ENCODE measurements at regions not wholly inside any gene's neighbourhood (a gene's known extent, or its start where the extent isn't known, plus 50 kb on each side); places are given as distances from the start of the nearest gene placed in this dataset.

DNA sequence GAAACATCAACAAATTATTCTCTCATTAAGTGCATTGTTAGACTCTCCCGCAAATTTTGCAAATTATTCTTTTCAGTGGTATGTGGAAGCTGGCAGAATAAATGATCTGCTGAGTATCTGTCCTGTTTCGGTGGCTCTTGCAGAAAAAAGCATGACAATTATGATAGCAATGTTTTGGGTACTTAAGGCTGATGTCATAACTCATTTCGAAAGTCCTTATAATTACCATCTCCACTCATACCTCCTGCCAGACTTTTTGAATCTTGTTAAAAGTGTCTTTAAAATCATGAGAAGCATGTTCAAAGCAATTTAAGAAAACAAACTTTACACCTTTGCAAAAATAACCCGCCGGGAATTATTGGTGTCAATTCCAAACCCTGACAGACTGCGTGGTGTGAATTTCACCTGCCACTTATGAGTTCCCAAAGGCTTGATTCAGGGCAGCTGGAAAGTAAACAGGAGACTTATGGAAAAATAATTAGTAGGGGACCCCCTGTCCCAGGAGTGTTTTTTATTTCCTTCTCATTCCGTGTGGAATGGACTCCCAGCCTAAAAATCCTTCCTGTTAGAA lies 87.6 kb upstream of the E2F3 start:
- no peak for DNase-seq

- DNase-seq: no peak
These were observed 86.5 kb upstream of the E2F3 start for GRCh38 chr6:20314866-20315845.

- no peak for DNase-seq
These were observed 84.2 kb upstream of the E2F3 start for GRCh38 chr6:20317430-20317829.

DNA sequence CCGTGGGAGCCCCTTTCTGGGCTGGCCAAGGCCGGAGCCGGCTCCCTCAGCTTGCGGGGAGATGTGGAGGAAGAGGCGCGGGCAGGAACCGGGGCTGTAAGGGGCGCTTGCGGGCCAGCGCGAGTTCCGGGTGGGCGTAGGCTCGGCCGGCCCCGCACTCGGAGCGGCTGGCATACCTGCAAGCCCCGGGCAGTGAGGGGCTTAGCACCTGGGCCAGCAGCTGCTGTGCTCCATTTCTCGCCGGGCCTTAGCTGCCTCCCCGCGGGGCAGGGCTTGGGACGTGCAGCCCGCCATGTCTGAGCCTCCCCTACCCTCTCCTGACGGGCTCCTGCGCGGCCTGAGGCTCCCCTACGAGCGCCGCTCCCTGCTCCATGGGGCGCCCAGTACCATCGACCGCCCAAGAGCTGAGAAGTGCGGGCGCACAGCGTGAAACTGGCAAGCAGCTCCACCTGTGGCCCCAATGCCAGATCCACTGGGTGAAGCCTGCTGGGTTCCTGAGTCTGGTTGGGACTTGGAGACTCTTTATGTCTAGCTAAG lies 82.8 kb upstream of the E2F3 start:
- no peak for DNase-seq

DNA sequence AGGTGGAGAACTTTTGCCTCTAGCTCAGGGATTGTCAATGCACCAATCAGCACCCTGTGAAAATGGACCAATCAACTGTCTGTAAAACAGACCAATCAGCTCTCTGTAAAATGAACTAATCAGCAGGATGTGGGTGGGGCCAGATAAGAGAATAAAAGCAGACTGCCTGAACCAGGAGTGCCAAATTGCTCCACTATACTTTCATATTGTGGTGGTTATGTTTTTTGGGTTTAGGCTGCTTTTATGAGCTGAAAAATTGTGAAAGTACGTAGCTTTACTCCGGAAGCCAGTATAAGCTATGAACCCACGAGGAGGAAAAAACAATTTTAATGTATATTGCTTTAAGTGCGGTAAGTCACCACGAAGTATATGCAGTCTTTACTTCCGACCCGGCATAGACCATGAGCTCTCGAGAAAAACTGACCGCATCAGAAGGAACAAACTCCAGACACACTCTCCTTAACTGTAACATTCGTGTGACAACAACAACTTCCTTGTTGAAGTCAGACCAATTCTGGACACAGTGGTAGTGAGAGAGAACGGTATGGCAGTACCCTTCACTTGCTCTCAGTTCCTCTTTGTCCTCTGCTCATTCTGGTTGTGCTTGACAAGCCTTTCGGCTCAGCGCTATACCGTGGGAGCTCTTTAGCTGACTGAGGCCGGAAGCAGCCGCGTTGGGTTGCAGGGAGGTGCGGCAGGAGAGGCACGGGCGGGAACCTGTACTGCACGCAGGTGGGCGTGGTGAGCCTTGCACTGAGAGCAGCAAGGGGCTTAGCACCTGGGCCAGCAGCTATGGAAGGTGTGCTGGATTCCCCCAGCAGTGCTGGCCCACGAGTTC lies 81.9 kb upstream of the E2F3 start:
- peak; percentile 55 for DNase-seq

- DNase-seq: no peak
These were observed 75.8 kb upstream of the E2F3 start for GRCh38 chr6:20325641-20326421.

GRCh38 chr6:20326422-20326728 lies 75.3 kb upstream of the E2F3 start:
- DNase-seq: no peak

- DNase-seq: no peak
These were observed 74.5 kb upstream of the E2F3 start for GRCh38 chr6:20327141-20327540.

DNA sequence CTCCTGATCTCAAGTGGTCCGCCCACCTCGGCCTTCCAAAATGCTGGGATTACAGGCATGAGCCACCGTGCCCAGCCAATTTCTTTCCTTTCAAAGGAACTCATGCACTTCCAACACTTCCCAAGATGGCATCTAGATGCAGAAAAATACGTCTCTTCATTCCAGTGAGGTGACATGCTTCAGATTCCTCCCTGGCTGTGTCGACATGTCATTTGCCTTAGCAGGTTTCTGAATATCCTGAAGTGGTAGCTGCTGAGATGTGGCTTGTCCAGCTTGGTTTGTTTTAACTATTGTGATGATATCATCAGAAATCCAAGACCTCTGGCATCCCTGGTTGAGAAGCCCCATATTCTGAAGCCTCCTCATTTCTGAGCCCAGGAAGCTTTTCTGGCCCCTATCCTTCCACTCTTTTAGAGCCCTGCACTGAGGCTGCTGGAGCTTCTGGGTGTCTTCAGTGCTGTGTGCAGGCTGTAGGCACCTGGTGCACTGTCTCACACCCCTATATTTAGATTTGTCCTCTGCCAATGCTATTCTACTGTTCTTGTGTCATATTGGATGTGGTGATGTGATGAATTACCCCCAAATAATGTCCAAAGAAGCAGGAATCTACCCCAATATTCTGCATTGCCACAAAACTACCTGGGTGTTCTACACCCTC lies 73.3 kb upstream of the E2F3 start:
- no peak for DNase-seq

DNA sequence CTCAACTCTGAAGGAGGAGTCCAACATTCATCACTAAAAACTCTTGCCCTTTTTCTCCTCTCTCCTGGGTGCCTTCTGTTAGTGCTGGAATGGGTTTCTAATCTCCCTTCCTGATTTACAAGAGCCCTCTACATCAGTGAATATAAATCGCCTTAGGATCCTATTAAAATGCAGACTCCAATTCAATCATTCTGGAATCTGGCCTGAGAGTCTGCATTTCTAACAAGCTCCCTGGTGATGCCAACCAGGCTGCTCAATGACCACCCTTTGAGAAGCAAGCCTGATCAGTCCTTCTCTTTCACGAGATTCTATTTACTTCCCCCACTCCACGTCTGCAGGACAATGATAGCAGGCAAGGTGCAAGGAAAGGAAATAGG lies 72.8 kb upstream of the E2F3 start:
- DNase-seq: no peak

DNA sequence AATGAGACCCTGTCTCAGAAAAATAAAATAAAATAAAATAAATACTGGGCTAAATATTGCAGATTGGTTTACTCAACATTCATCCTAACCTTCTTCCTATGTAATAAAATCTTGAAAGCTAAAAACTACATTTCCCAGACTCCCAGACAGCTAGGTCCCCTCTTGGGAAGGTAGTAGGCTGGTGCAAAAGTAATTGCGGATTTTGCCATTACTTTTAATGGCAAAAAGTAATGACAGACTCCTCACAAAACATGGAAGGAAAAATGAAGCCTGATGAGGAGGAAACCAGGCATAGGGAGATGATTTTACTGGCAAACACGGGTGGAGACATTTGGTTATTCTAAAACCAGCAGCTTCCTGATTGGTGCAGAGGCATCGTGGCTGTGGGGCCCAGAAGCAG lies 70.6 kb upstream of the E2F3 start:
- no peak for DNase-seq

DNA sequence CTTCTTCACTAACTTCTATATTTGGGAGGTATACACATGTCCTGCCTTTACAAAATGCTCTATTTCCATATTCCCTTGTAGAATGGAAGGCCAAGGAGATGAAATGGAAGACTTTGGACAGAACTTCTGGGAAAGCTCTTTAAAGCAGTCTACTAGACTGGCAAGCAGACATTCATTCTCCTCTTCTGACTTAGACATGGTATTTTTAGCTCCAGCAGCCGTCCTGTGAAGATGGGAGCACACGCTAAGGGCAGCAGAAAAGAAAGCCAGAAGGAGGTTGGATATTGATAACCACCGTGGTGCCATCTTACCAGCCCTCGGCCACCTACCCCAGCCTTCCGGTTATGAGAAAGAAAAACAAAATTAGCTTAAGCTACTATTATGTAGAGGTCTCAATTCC lies 70.1 kb upstream of the E2F3 start:
- DNase-seq: no peak

DNA sequence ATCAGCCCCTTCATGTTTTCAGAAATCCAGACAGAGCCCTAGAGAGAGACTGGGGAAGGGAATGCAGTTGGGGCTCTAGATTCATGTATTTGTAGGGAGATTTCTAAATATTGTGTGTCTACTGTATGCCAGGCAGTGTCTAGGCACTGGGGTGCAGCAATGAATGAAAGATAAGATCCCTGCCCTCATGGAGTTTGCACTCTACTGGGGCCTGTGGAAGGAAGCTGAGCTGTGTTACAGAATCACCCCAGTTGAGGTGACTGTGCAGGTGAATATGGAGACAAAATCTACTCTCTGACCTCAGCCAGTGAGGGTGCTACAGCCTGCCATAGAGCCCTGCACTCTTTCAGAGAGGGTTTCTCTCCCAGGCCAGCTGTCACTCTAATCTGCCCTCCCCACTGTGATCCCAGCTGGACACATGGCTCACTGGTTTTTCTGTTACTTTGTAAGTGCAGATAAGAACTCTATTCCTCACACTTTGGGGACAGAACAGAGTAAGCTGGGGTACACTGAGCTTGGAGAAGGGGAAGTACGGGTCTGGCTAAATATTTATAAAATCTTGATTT lies 69.2 kb upstream of the E2F3 start:
- DNase-seq: no peak

- no peak for DNase-seq
These were observed 67.9 kb upstream of the E2F3 start for GRCh38 chr6:20333721-20334269.

DNA sequence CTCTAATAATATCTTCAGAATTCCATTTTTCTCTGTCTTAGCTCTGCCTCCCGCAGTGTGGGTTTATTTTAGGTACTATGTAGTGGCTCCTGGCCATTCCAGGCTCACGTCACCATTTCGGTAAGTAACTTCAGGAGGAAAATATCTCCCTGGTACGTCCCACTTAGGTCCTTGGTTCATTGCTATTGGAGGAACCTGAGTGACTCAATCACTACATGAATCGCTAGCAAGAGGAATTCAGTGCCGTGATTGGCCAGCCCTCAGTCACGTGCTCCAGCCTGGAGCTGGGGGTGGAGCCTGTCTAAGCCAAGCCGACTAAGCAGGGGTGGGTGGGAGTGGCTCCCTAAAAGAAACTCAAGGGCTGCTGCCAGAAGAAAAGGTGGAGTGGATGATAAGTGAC lies 67.3 kb upstream of the E2F3 start:
- no peak for DNase-seq

DNA sequence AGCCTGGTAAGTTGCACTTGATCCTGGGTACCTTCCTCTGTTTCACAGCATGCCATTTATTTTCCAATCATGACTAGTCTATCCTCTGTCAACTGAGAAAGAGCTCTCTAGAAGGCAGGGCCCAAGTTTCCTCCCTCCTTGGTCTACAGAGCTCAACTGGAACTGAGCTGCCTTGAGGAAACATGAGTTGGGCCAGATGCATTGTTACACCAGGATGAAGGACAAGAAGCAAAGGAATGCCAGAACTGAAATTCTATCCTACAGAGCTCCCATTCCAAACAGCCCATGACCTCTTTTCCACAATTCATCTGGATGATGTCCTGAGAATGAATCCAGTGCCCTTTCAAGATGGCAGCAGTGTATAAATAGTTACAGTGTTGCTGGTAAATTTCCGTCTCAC lies 66.7 kb upstream of the E2F3 start:
- no peak for DNase-seq

GRCh38 chr6:20335872-20336271 lies 65.8 kb upstream of the E2F3 start:
- no peak for DNase-seq

GRCh38 chr6:20338156-20338555 lies 63.5 kb upstream of the E2F3 start:
- no peak for DNase-seq

- DNase-seq: no peak
These were observed 61.4 kb upstream of the E2F3 start for GRCh38 chr6:20340068-20340848.

GRCh38 chr6:20341096-20341495 lies 60.6 kb upstream of the E2F3 start:
- DNase-seq: no peak

DNA sequence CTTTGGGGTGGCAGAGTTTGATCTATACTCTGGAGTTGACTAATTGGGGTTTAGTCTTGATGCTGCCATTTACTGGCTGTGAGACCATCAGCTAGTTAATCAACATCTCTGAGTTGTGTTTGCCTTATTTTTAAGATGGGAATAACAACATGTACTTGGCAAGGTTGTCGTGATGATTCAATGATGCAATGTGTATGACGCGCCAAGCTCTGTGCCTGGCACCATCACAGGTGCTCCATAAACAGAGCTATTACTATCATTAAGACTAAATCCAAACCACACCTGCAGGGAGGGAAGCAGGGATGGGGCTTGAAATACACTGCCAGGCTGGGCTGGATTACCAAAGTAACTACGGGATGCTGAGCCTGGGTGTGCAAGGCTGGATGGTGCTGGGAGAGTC lies 60.1 kb upstream of the E2F3 start:
- no peak for DNase-seq
